NCI-H345 treated with DMSO at 0.1 percent for 48 hours (cell line): ENCODE measurements at regions not wholly inside any gene's neighbourhood (a gene's known extent, or its start where the extent isn't known, plus 50 kb on each side); places are given as distances from the start of the nearest gene placed in this dataset.
"Not testable (repeated sequence)": the region's sequence is repeated elsewhere in the genome, so short reads cannot be mapped to it uniquely, and the experiment has no call there.

Experiments
- DNase-seq: peaks from one replicate; lab custom pipeline; 2025; ENCODE audit not compliant: unreplicated experiment; lab: John Stamatoyannopoulos, UW

DNA sequence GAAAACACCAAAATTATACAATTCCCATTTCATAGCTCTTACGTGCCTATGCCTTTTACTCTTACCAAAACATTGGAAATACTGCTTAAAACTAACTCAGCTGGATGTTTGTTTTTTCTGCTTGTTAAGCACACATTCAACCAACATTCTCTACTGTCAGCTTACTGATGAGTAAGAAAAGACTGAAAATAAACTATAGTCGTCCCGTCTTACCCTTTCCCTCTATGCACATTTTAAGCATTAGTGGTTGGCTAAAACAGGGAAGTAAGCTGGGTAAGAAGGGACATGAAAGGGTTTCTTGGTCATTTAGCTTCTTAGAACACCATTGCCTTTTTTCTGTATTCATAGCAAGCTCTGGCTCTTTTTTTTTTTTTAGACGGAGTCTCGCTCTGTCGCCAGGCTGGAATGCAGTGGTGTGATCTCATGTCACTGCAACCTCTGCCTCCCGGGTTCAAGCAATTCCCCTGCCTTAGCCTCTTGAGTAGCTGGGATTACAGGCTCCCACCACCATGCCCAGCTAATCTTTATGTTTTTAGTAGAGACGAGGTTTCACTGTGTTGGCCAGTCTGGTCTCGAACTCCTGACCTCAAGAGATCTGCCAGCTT lies 232.1 kb upstream of the PCSK5 start:
- DNase-seq: no peak

GRCh38 chr9:75664597-75664996 lies 225.9 kb upstream of the PCSK5 start:
- DNase-seq: peak; percentile 76

- no peak for DNase-seq
Observed at GRCh38 chr9:75666856-75667554, 223.5 kb upstream of the PCSK5 start.

GRCh38 chr9:75669721-75670120 lies 220.8 kb upstream of the PCSK5 start:
- DNase-seq: no peak

GRCh38 chr9:75671354-75671753 lies 219.1 kb upstream of the PCSK5 start:
- DNase-seq: no peak

DNA sequence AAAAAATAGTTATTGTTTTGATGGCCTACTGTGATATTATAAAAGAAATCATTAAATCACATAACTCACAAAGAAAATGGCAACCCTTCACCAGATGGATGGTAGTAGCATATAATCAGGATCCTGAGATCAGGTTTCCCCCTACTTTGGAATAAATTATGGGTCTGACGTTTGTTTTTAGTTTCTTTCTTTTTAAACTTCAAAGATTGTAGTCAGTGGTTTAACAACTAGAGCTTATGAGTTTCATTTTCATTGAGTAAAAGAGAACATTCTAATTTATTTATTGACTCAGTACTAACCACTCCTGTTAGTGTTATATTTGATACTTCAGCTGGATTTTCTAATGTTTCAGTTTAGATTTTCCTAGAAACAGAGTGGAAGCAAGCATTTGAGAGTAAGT lies 218.0 kb upstream of the PCSK5 start:
- DNase-seq: no peak

DNA sequence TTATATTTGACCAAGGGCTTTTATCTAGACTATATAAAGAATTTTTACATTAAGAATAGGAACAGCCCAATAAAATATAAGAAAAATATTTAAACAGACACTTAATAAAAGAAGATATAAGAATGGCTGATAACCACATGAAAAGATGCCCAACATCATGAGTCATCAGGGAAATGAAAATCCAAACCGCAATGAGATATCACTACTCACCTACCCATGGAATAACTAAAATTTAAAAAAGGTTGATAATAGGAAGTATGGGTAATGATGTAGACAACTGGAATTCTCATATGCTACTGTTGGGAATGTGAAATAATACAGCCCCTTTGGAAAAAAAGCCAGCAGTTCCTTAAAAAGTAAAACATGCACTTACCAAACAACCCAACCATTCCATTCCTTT lies 206.9 kb upstream of the PCSK5 start:
- no peak for DNase-seq

DNA sequence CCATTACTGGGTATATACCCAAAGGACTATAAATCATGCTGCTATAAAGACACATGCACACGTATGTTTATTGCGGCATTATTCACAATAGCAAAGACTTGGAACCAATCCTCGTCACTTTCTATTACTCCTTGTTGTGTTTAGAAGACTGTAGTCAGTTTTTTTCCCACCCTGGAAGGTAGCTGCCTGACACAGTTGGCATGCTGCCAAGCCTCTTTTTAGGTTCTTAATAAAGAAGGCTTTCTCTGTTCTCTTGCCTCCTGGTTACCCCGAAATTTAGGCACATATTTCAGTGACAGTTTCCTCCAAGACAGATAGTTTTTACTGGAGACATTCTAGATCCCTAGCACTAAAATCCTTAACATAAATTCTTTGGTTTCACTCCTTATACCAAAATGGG lies 205.4 kb upstream of the PCSK5 start:
- DNase-seq: no peak

DNA sequence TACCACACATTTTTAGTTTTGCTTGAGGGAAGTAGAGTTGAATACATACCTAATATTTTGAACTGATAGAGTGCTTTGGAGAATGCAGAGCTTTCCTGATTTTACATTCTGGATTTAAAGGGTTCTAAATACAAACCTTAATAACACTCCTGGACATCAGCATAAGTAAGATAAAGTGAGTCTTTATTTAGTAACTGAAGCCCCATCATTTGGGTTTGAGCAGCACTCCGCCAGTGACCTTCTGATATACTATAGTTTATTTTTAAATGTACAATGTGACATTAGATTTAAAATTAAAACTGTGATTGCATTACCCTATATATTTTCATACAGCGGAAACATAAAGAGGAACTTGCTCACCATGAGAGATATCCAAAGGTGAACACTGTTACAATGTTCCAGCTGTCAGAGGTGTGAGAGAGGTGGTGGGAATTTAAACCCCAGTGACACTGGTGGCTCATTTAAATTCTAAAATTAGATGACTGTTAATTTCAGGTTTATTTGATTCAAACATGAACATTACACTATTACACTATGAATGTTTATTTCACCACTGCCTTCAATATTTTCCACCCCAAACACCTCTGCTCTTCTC lies 203.0 kb upstream of the PCSK5 start:
- no peak for DNase-seq

DNA sequence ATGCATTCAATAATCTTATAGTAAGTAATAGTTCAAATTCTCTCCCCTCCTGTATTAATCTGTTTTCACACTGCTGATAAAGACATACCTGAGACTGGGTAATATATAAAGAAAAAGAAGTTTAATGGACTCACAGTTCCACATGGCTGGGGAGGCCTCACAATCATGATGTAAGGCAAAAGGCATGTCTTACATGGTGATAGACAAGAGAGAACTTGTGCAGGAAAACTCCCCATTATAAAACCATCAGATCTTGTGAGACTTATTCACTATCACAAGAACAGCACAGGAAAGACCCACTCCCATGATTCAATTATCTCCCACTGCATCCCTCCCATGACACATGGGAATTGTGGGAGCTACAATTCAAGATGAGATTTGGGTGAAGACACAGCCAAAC lies 199.9 kb upstream of the PCSK5 start:
- not testable (repeated sequence) for DNase-seq

DNA sequence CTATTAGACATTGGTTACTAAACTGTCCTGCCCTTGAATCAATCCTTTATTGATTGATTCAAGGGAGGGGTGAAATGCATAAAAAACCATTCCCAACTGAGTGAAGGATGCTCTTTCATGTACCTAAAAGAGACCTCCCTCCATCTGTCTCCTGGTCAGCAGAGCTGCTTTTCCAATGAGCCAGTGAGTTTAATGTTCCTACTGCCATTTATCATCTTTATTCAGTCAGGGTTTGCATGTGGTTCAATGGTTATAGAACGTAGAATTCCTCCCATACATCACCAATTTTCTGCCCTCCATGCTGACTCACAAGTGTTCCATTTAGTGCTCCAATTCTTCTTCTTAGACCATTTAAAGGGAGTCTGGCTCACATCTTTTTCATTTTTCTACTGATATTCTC lies 199.1 kb upstream of the PCSK5 start:
- no peak for DNase-seq

DNA sequence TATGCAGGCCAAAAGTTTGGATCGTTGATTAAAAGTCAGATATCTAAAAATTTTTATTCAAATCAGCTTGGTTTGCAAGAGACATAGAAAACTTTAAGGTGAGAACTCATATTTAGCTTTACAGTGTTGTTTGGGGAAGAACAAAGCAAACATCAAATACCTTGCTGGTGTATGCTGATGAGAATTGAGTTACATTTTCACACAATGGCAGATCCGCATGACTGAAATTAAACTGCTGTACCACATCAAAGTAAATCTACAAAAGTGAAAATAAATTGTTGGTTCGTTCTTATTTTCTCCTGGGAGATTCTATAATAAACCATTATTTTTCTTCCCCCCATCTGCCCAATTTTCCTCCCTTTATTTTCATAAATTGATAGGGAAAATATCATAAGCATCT lies 198.2 kb upstream of the PCSK5 start:
- DNase-seq: peak; percentile 53

GRCh38 chr9:75695921-75696320 lies 194.6 kb upstream of the PCSK5 start:
- no peak for DNase-seq

GRCh38 chr9:75699017-75699416 lies 191.5 kb upstream of the PCSK5 start:
- DNase-seq: no peak

GRCh38 chr9:75699625-75700251 lies 190.7 kb upstream of the PCSK5 start:
- no peak for DNase-seq

DNA sequence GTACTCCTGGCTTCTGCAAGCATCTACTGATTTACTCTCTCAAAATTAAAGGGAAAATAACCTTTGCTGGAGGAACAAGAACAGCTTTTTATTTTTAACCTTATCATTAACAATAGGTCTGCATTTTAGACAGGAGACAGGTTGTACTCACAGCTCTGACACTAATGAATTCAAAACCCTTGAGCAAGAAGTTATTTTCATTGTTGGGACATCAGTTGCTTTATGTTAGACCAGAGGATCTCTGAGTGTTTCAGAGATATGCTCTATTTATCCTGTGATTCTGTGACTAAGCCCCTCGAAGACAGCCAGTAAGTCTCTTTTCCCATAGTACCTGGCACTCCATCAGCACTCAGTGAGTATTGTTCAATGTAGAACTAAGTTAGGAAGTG lies 190.2 kb upstream of the PCSK5 start:
- DNase-seq: no peak

GRCh38 chr9:75707191-75707590 lies 183.3 kb upstream of the PCSK5 start:
- no peak for DNase-seq

GRCh38 chr9:75709698-75710097 lies 180.8 kb upstream of the PCSK5 start:
- no peak for DNase-seq

- DNase-seq: no peak
Observed at GRCh38 chr9:75712700-75713099, 177.8 kb upstream of the PCSK5 start.

DNA sequence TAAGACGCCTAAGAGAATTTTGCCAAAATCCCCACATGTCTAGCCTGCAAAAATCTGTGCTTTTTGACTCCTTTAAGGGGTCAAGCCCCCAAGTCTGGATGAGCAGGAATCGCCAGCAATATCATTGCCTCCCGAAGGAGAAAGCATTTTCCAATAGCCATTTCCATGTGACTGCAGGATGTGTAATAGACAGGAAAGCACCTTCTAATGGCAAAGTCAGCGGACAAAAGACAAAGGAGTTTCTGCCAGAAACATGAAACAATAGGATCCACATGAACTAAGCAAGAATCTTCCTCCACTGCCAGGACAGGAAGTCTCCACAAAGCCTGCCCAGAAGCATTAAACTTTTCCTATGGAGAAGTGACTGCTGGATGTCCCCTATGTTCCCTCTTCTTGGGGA lies 177.1 kb upstream of the PCSK5 start:
- DNase-seq: no peak

- DNase-seq: no peak
Observed at GRCh38 chr9:75715360-75715759, 175.1 kb upstream of the PCSK5 start.

GRCh38 chr9:75718677-75719076 lies 171.8 kb upstream of the PCSK5 start:
- DNase-seq: no peak
